ENCODE measurements at regions not wholly inside any gene's neighbourhood (a gene's known extent, or its start where the extent isn't known, plus 50 kb on each side); places are given as distances from the start of the nearest gene placed in this dataset.

GRCh38 chr17:31738067-31738466 lies 121.0 kb downstream of the COPRS start:
- Histone ChIP-seq H3K4me2 (ENCODE audit: insufficient read depth, low read length) (no peak overlapping the region), H2AFZ (ENCODE audit: low read depth, low read length) (no peak overlapping the region), H3K9ac (replicated peaks; ENCODE audit: extremely low read depth, insufficient read depth, low read length) (no peak overlapping the region), H3K27me3 (ENCODE audit: control insufficient read depth in 2 of 2, insufficient read depth in 2 of 2, low read length in 2 of 2) (peaks cover 3 to 4% of the 10 kb centered on the region in 2 experiments), H3K4me1 (ENCODE audit: control insufficient read depth, extremely low read depth, insufficient read depth, low read length) (no peaks in the 10 kb centered on the region), H3K36me3 (ENCODE audit: control insufficient read depth in 2 of 2, extremely low read depth in 1 of 2, insufficient read depth in 2 of 2, low read length in 2 of 2) (no peaks in the 10 kb centered on the region), H3K9me1 (replicated peaks; ENCODE audit: control insufficient read depth, extremely low read depth, insufficient read depth, low read length) (no peaks in the 10 kb centered on the region), H3K79me2 (ENCODE audit: control insufficient read depth, insufficient read depth, low read length) (no peaks in the 10 kb centered on the region), H4K20me1 (replicated peaks; ENCODE audit: control insufficient read depth, extremely low read depth, insufficient read depth, low read length) (no peaks in the 10 kb centered on the region), H3K27ac (ENCODE audit: insufficient read depth, low read depth, low read length) (no peak overlapping the region), H3K4me3 (replicated peaks in 1 of 3; ENCODE audit: insufficient read depth in 1 of 3, low read depth in 1 of 3, low read length in 3 of 3) (no peak overlapping the region), H3K9me3 (replicated peaks; ENCODE audit: control insufficient read depth, insufficient read depth, low read length) (no peaks in the 10 kb centered on the region)
- BruUV-seq (replicated peaks): no TSS peak
- no peak for TF ChIP-seq POLR2A (IDR thresholded peaks at IDR 0.05; ENCODE audit: low read depth, low read length)
- TF ChIP-seq, protein P1, sequence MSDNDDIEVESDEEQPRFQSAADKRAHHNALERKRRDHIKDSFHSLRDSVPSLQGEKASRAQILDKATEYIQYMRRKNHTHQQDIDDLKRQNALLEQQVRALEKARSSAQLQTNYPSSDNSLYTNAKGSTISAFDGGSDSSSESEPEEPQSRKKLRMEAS (IDR thresholded peaks at IDR 0.05; ENCODE audit: insufficient read depth, insufficient read length): no peak
- TF ChIP-seq EZH2 (IDR thresholded peaks at IDR 0.05; ENCODE audit: borderline replicate concordance, low read depth, low read length, severe bottlenecking): no peak
- TF ChIP-seq FOS (IDR thresholded peaks at IDR 0.05; ENCODE audit: borderline replicate concordance, insufficient read depth, low read length): no peak
- TF ChIP-seq MYC (IDR thresholded peaks at IDR 0.05; ENCODE audit: low read depth, low read length): no peak
- TF ChIP-seq POLR2AphosphoS5 (IDR thresholded peaks at IDR 0.05; ENCODE audit: insufficient read depth, low read depth, low read length): no peak
- TF ChIP-seq GATA2 (IDR thresholded peaks at IDR 0.05; ENCODE audit: insufficient read depth, insufficient read length, low read depth, low read length): no peak
- TF ChIP-seq CTCF (IDR thresholded peaks at IDR 0.05; ENCODE audit: extremely low read depth in 1 of 2, insufficient read depth in 1 of 2, low read depth in 1 of 2, low read length in 2 of 2): no peak
- TF ChIP-seq JUN (IDR thresholded peaks at IDR 0.05; ENCODE audit: borderline replicate concordance, insufficient read depth, insufficient read length, low read depth): no peak
- intact Hi-C loops (cut with micrococcal nuclease): no loop called here
- FAIRE-seq: no peak
- ChIA-PET POLR2A (no interaction called here), CTCF (interaction anchor here (0.6 kb wide), 1 partner anchor 176 kb away, joined by 3 read pairs; no protein-coding TSS in a partner anchor)
- dilution Hi-C loops (cut with MboI; ENCODE audit: extremely low pct_ligation_motif_present, low sequenced_read_pairs): no loop called here
- no peak for DNase-seq (ENCODE audit: low read depth, low spot score)
